ENCODE measurements at regions not wholly inside any gene's neighbourhood (a gene's known extent, or its start where the extent isn't known, plus 50 kb on each side); places are given as distances from the start of the nearest gene placed in this dataset.
"Not testable (repeated sequence)": the region's sequence is repeated elsewhere in the genome, so short reads cannot be mapped to it uniquely, and the experiment has no call there.

DNA sequence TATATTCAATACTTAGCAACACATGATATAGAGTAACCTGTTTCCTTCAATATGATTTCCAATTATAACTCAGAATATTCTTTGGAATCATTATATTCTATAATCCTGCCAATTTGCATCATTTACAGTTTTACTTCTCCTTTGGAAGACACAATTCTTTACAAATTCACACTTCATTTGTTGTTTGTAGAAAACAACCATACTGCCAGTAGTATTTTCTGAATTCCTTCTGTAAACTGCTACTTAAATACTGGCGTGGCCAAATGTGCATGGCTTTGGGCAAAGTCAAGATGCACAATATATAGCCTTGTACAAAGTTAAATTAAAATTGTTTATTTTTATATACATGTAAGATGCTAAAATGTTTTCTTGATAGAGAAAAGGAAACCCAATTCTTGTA, 687.1 kb upstream of the NEGR1 start:
- Mint-ChIP-seq H3K27ac (no peak overlapping the region), H3K36me3 (no peaks in the 10 kb centered on the region), H3K9me3 (peaks cover 0 to 7% (median 3%) of the 10 kb centered on the region in 7 donors), H3K4me1 (no peaks in the 10 kb centered on the region), H3K4me3 (no peak overlapping the region), H3K27me3 (no peaks in the 10 kb centered on the region)
- H3K27ac ChIP-seq (ENCODE audit: insufficient read depth, low read length, poor library complexity, severe bottlenecking): no peak overlapping the region
- no peak overlapping the region for H3K4me3 ChIP-seq (ENCODE audit: low read depth, low read length)
- H3K9me3 ChIP-seq (ENCODE audit: control insufficient read depth in 2 of 2, low read length in 2 of 2): no peaks in the 10 kb centered on the region
- ATAC-seq (ENCODE audit: low read depth in 2 of 2): no peak
- no peak for DNase-seq
- H3K4me1 ChIP-seq (ENCODE audit: control insufficient read depth, insufficient read depth, low read length, poor library complexity, severe bottlenecking): no peaks in the 10 kb centered on the region
- H3K27me3 ChIP-seq (ENCODE audit: control insufficient read depth, insufficient read depth, low read length): no peaks in the 10 kb centered on the region
- H3K36me3 ChIP-seq (ENCODE audit: control insufficient read depth, insufficient read depth, low read length): no peaks in the 10 kb centered on the region

DNA sequence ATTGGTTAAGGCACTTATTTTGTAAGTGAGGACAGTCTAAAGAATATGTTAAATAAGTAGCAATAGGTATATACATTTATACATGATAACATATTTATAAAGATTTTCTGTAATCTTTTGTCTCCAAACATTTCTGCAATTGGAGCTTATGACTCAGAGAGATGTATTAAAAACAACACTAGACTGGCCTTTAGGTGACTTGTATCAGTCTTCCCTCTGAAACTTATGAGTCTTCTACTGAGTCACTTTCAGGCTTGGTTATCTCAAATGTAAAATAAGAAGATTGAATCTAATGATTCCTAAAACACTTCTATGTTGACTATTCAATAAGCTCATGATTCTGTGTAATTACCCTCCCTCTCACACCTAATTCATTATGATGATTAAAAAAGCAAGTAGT, 672.6 kb upstream of the NEGR1 start:
- no peak overlapping the region for H3K27ac Mint-ChIP-seq
- no peaks in the 10 kb centered on the region for H3K36me3 ChIP-seq (ENCODE audit: control insufficient read depth, insufficient read depth, low read length)
- no peak for ATAC-seq (ENCODE audit: low read depth in 2 of 2)

GRCh38 chr1:72950900-72951299, 668.6 kb upstream of the NEGR1 start:
- DNase-seq; H3K4me1 Mint-ChIP-seq; H3K27ac Mint-ChIP-seq; H3K36me3 ChIP-seq (ENCODE audit: control insufficient read depth, insufficient read depth, low read length); ATAC-seq (ENCODE audit: low read depth in 2 of 2); H3K9me3 ChIP-seq (ENCODE audit: control insufficient read depth in 2 of 2, low read length in 2 of 2); H3K27ac ChIP-seq (ENCODE audit: insufficient read depth, low read length, poor library complexity, severe bottlenecking); H3K36me3 Mint-ChIP-seq; H3K4me3 ChIP-seq (ENCODE audit: low read depth, low read length); H3K4me1 ChIP-seq (ENCODE audit: control insufficient read depth, insufficient read depth, low read length, poor library complexity, severe bottlenecking); H3K27me3 Mint-ChIP-seq; H3K9me3 Mint-ChIP-seq; H3K27me3 ChIP-seq (ENCODE audit: control insufficient read depth, insufficient read depth, low read length); H3K4me3 Mint-ChIP-seq: not testable (repeated sequence)

More for the DNA sequence above, 672.6 kb upstream of the NEGR1 start:
- Mint-ChIP-seq H3K4me3 (no peak overlapping the region), H3K27me3 (no peaks in the 10 kb centered on the region), H3K4me1 (no peaks in the 10 kb centered on the region), H3K36me3 (no peaks in the 10 kb centered on the region), H3K9me3 (peaks cover 0 to 13% (median 4%) of the 10 kb centered on the region in 7 donors)
- Histone ChIP-seq H3K27ac (ENCODE audit: insufficient read depth, low read length, poor library complexity, severe bottlenecking) (no peak overlapping the region), H3K27me3 (ENCODE audit: control insufficient read depth, insufficient read depth, low read length) (no peaks in the 10 kb centered on the region), H3K4me1 (ENCODE audit: control insufficient read depth, insufficient read depth, low read length, poor library complexity, severe bottlenecking) (no peaks in the 10 kb centered on the region), H3K4me3 (ENCODE audit: low read depth, low read length) (no peak overlapping the region), H3K9me3 (ENCODE audit: control insufficient read depth in 2 of 2, low read length in 2 of 2) (peaks cover 0 to 8% of the 10 kb centered on the region in 2 experiments)
- no peak for DNase-seq

- Histone ChIP-seq H3K9me3 (ENCODE audit: control insufficient read depth in 2 of 2, low read length in 2 of 2) (peaks cover 0 to 4% of the 10 kb centered on the region in 2 experiments), H3K27me3 (ENCODE audit: control insufficient read depth, insufficient read depth, low read length) (no peaks in the 10 kb centered on the region), H3K4me1 (ENCODE audit: control insufficient read depth, insufficient read depth, low read length, poor library complexity, severe bottlenecking) (no peaks in the 10 kb centered on the region), H3K27ac (ENCODE audit: insufficient read depth, low read length, poor library complexity, severe bottlenecking) (no peak overlapping the region), H3K4me3 (ENCODE audit: low read depth, low read length) (no peak overlapping the region), H3K36me3 (ENCODE audit: control insufficient read depth, insufficient read depth, low read length) (no peaks in the 10 kb centered on the region)
- Mint-ChIP-seq H3K36me3 (no peaks in the 10 kb centered on the region), H3K9me3 (peaks cover 0 to 10% (median 5%) of the 10 kb centered on the region in 7 donors), H3K4me3 (no peak overlapping the region), H3K27me3 (no peaks in the 10 kb centered on the region), H3K27ac (no peak overlapping the region), H3K4me1 (no peaks in the 10 kb centered on the region)
- ATAC-seq (ENCODE audit: low read depth in 2 of 2) (no peak), DNase-seq (no peak)
Measured at GRCh38 chr1:72946903-72947499, 664.7 kb upstream of the NEGR1 start.

DNA sequence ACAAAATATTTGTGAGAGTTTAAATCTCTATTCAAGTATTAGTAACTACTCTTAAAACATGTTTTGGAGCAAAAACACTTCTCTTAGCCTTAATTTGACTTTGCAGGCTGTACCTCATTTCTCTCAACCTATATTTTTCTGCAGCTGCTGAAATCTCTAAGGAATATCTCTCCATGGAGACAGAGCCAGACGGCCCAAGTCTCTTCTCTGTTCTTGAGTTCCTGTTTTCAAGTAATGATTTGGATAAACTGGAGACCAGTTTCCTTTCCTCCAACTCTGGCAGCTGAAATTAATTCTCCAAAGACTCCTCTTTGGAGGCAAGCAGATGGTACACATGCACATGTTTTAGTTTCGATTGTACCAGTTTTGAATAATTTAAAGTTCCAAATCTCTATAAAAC, 659.7 kb upstream of the NEGR1 start:
- Mint-ChIP-seq H3K36me3 (no peaks in the 10 kb centered on the region), H3K9me3 (peaks cover 0 to 8% (median 5%) of the 10 kb centered on the region in 7 donors), H3K4me3 (no peak overlapping the region), H3K4me1 (no peaks in the 10 kb centered on the region), H3K27me3 (no peaks in the 10 kb centered on the region), H3K27ac (no peak overlapping the region)
- ATAC-seq (ENCODE audit: low read depth in 2 of 2): no peak
- no peaks in the 10 kb centered on the region for H3K27me3 ChIP-seq (ENCODE audit: control insufficient read depth, insufficient read depth, low read length)
- no peak for DNase-seq
- no peak overlapping the region for H3K4me3 ChIP-seq (ENCODE audit: low read depth, low read length)
- no peaks in the 10 kb centered on the region for H3K4me1 ChIP-seq (ENCODE audit: control insufficient read depth, insufficient read depth, low read length, poor library complexity, severe bottlenecking)
- no peaks in the 10 kb centered on the region for H3K9me3 ChIP-seq (ENCODE audit: control insufficient read depth in 2 of 2, low read length in 2 of 2)
- H3K27ac ChIP-seq (ENCODE audit: insufficient read depth, low read length, poor library complexity, severe bottlenecking): no peak overlapping the region
- H3K36me3 ChIP-seq (ENCODE audit: control insufficient read depth, insufficient read depth, low read length): no peaks in the 10 kb centered on the region

DNA sequence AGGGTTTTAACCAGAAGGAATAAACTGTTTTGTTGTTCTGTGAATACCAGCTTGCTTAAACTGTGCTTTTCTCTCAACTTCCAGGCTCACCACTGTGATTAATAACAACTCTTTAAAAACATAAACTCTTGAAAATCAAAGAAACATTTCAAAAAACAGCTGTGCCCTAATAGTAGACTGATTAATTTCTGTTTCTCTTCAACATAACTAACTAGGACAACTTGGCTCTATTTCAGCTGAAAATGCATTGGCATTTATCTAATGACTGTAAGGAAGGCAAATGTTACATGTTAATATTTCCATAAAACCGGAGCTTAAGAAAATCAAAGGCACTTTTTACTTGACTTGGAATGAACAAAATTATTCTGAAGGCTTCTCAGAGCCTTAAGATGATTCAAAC, 656.1 kb upstream of the NEGR1 start:
- ATAC-seq (ENCODE audit: low read depth in 2 of 2): no peak

GRCh38 chr1:72937905-72938304, 655.6 kb upstream of the NEGR1 start:
- H3K9me3 ChIP-seq (ENCODE audit: control insufficient read depth in 2 of 2, low read length in 2 of 2): no peaks in the 10 kb centered on the region
- peaks cover 0 to 8% (median 2%) of the 10 kb centered on the region in 7 donors for H3K9me3 Mint-ChIP-seq
- H3K27ac ChIP-seq (ENCODE audit: insufficient read depth, low read length, poor library complexity, severe bottlenecking): no peak overlapping the region
- no peaks in the 10 kb centered on the region for H3K36me3 ChIP-seq (ENCODE audit: control insufficient read depth, insufficient read depth, low read length)
- no peaks in the 10 kb centered on the region for H3K36me3 Mint-ChIP-seq
- no peak overlapping the region for H3K4me3 Mint-ChIP-seq
- DNase-seq (no peak), ATAC-seq (ENCODE audit: low read depth in 2 of 2) (no peak)
- no peak overlapping the region for H3K4me3 ChIP-seq (ENCODE audit: low read depth, low read length)
- no peak overlapping the region for H3K27ac Mint-ChIP-seq
- no peaks in the 10 kb centered on the region for H3K4me1 Mint-ChIP-seq
- H3K27me3 Mint-ChIP-seq: no peaks in the 10 kb centered on the region
- H3K27me3 ChIP-seq (ENCODE audit: control insufficient read depth, insufficient read depth, low read length): no peaks in the 10 kb centered on the region
- no peaks in the 10 kb centered on the region for H3K4me1 ChIP-seq (ENCODE audit: control insufficient read depth, insufficient read depth, low read length, poor library complexity, severe bottlenecking)

More for the DNA sequence above, 656.1 kb upstream of the NEGR1 start:
- H3K27me3 ChIP-seq (ENCODE audit: control insufficient read depth, insufficient read depth, low read length): no peaks in the 10 kb centered on the region
- no peak overlapping the region for H3K4me3 Mint-ChIP-seq
- H3K9me3 ChIP-seq (ENCODE audit: control insufficient read depth in 2 of 2, low read length in 2 of 2): no peaks in the 10 kb centered on the region
- H3K4me3 ChIP-seq (ENCODE audit: low read depth, low read length): no peak overlapping the region
- no peaks in the 10 kb centered on the region for H3K27me3 Mint-ChIP-seq
- H3K36me3 Mint-ChIP-seq: no peaks in the 10 kb centered on the region
- no peaks in the 10 kb centered on the region for H3K36me3 ChIP-seq (ENCODE audit: control insufficient read depth, insufficient read depth, low read length)
- DNase-seq: no peak
- no peaks in the 10 kb centered on the region for H3K4me1 Mint-ChIP-seq
- no peaks in the 10 kb centered on the region for H3K4me1 ChIP-seq (ENCODE audit: control insufficient read depth, insufficient read depth, low read length, poor library complexity, severe bottlenecking)
- H3K27ac Mint-ChIP-seq: no peak overlapping the region
- no peak overlapping the region for H3K27ac ChIP-seq (ENCODE audit: insufficient read depth, low read length, poor library complexity, severe bottlenecking)
- peaks cover 0 to 8% (median 2%) of the 10 kb centered on the region in 7 donors for H3K9me3 Mint-ChIP-seq

- no peaks in the 10 kb centered on the region for H3K4me1 ChIP-seq (ENCODE audit: control insufficient read depth, insufficient read depth, low read length, poor library complexity, severe bottlenecking)
Measured at GRCh38 chr1:72936942-72937341, 654.6 kb upstream of the NEGR1 start.

More at GRCh38 chr1:72936942-72937341, 654.6 kb upstream of the NEGR1 start:
- Mint-ChIP-seq H3K36me3 (no peaks in the 10 kb centered on the region), H3K27me3 (no peaks in the 10 kb centered on the region), H3K9me3 (peaks cover 0 to 14% (median 2%) of the 10 kb centered on the region in 7 donors), H3K4me3 (no peak overlapping the region), H3K27ac (no peak overlapping the region), H3K4me1 (no peaks in the 10 kb centered on the region)
- Histone ChIP-seq H3K27ac (ENCODE audit: insufficient read depth, low read length, poor library complexity, severe bottlenecking) (no peak overlapping the region), H3K27me3 (ENCODE audit: control insufficient read depth, insufficient read depth, low read length) (no peaks in the 10 kb centered on the region), H3K4me3 (ENCODE audit: low read depth, low read length) (no peak overlapping the region), H3K36me3 (ENCODE audit: control insufficient read depth, insufficient read depth, low read length) (no peaks in the 10 kb centered on the region), H3K9me3 (ENCODE audit: control insufficient read depth in 2 of 2, low read length in 2 of 2) (no peaks in the 10 kb centered on the region)
- ATAC-seq (ENCODE audit: low read depth in 2 of 2) (no peak), DNase-seq (no peak)

All from CD4-positive, CD25-positive, alpha-beta regulatory T cell (primary cell).